ENCODE measurements at regions not wholly inside any gene's neighbourhood (a gene's known extent, or its start where the extent isn't known, plus 50 kb on each side); places are given as distances from the start of the nearest gene placed in this dataset.
"Not testable (repeated sequence)": the region's sequence is repeated elsewhere in the genome, so short reads cannot be mapped to it uniquely, and the experiment has no call there.

GRCh38 chr6:49321561-49322072, 141.4 kb downstream of the MMUT start:
- WGBS, 4 donors = 54 to 71% (median 63%) methylated on average over 2 of the region's 2 CpGs
- Histone ChIP-seq H3K4me1 (peaks cover 0 to 7% (median 0%) of the 10 kb centered on the region in 12 donors), H3K4me3 (no peak overlapping the region), H3K27ac (no peak overlapping the region), H3K36me3 (no peaks in the 10 kb centered on the region), H3K9me3 (peaks cover 0 to 12% (median 0%) of the 10 kb centered on the region in 12 donors), H3K27me3 (no peaks in the 10 kb centered on the region)
- intact Hi-C loops (cut with DNase I) = no loop called here
- DNase-seq = no peak
- ATAC-seq = no peak
- TF ChIP-seq CTCF (IDR thresholded peaks at IDR 0.05) (no peak), POLR2A (IDR thresholded peaks at IDR 0.05) (no peak)

GRCh38 chr6:49305010-49305409, 158.0 kb downstream of the MMUT start:
- Histone ChIP-seq H3K27ac (no peak overlapping the region), H3K4me3 (no peak overlapping the region), H3K27me3 (no peaks in the 10 kb centered on the region), H3K9me3 (no peaks in the 10 kb centered on the region), H3K4me1 (no peaks in the 10 kb centered on the region), H3K36me3 (no peaks in the 10 kb centered on the region)
- TF ChIP-seq CTCF (IDR thresholded peaks at IDR 0.05) = no peak
- no peak for TF ChIP-seq POLR2A (IDR thresholded peaks at IDR 0.05)
- intact Hi-C loops (cut with DNase I) = no loop called here
- 64 to 83% (median 73%) methylated on average over 1 of the region's 1 CpG for WGBS, 4 donors
- no peak for ATAC-seq
- DNase-seq = no peak

- H3K4me1 ChIP-seq; DNase-seq; H3K36me3 ChIP-seq; H3K4me3 ChIP-seq; H3K27me3 ChIP-seq; intact Hi-C loops (cut with DNase I); H3K27ac ChIP-seq; H3K9me3 ChIP-seq; ATAC-seq: not testable (repeated sequence)
- 56 to 85% (median 69%) methylated on average over 1 of the region's 1 CpG for WGBS, 4 donors
Measured at GRCh38 chr6:49304393-49304792, 158.7 kb downstream of the MMUT start.

- Histone ChIP-seq H3K27me3 (no peaks in the 10 kb centered on the region), H3K4me3 (no peak overlapping the region), H3K27ac (no peak overlapping the region), H3K9me3 (no peaks in the 10 kb centered on the region), H3K4me1 (no peaks in the 10 kb centered on the region), H3K36me3 (no peaks in the 10 kb centered on the region)
- intact Hi-C loops (cut with DNase I) = no loop called here
- ATAC-seq (no peak), DNase-seq (no peak)
- TF ChIP-seq POLR2A (IDR thresholded peaks at IDR 0.05) (no peak), CTCF (IDR thresholded peaks at IDR 0.05) (no peak)
Measured at GRCh38 chr6:49300911-49301310, 162.1 kb downstream of the MMUT start.

- DNase-seq (no peak), ATAC-seq (no peak)
- H3K27me3 ChIP-seq = no peaks in the 10 kb centered on the region
- TF ChIP-seq POLR2A (IDR thresholded peaks at IDR 0.05) = no peak
- no peak for TF ChIP-seq CTCF (IDR thresholded peaks at IDR 0.05)
- H3K4me1 ChIP-seq = no peaks in the 10 kb centered on the region
- 78 to 93% (median 85%) methylated on average over 1 of the region's 1 CpG for WGBS, 4 donors
- H3K9me3 ChIP-seq = no peaks in the 10 kb centered on the region
- intact Hi-C loops (cut with DNase I) = no loop called here
- H3K36me3 ChIP-seq = no peaks in the 10 kb centered on the region
- H3K4me3 ChIP-seq = no peak overlapping the region
- H3K27ac ChIP-seq = no peak overlapping the region
Measured at GRCh38 chr6:49300443-49300842, 162.6 kb downstream of the MMUT start.
